GM18861 (cell line): ENCODE measurements at regions not wholly inside any gene's neighbourhood (a gene's known extent, or its start where the extent isn't known, plus 50 kb on each side); places are given as distances from the start of the nearest gene placed in this dataset.

ENCODE experiments used
- ATAC-seq: cut with Tn5 transposase; IDR thresholded peaks from one replicate; pipeline ENCODE4 v1.9.1; 2021; ENCODE audit not compliant: unreplicated experiment

DNA sequence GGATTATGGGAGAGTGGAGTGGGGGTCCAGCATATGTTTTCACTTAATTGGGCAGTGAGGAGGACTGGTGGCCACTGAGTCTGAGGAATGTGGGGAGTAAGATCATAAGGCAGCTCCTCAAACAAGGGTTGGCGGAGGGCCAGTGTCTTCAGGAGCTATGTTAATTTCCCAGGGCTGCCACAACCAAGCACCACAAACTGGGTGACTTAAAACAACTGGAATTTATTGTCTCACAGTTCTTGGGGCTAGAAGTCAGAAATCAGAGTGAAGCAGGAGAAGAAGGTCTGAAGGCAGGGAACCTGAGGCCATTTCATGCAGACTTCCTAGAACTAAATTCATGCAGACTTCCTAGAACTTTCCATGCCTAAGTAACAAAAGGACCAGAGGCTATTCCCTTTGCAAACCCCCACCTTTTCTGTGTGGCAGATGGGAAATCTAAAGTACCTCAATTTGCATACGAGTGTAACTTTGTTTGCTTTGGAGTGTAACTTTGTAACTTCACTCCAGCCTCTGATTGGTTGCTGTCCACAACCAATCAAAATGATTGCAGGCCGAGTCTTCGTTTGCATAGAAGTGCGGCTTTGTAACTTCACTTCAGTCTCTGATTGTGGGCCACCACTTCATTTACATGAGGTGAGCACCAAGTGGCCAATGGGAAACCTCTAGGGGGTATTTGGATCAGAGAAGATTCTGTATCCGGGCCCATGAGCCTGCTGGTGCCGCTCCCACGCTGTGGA is 50.5 kb upstream of the ZBED5 start:
- ATAC-seq, result no peak
